HT1080 (cell line): ENCODE measurements at regions not wholly inside any gene's neighbourhood (a gene's known extent, or its start where the extent isn't known, plus 50 kb on each side); places are given as distances from the start of the nearest gene placed in this dataset.

Source experiments
- DNase-seq: peaks from one replicate; pipeline ENCODE4 v3.0.0-alpha.2; 2015; ENCODE audit warnings: low read depth

DNA sequence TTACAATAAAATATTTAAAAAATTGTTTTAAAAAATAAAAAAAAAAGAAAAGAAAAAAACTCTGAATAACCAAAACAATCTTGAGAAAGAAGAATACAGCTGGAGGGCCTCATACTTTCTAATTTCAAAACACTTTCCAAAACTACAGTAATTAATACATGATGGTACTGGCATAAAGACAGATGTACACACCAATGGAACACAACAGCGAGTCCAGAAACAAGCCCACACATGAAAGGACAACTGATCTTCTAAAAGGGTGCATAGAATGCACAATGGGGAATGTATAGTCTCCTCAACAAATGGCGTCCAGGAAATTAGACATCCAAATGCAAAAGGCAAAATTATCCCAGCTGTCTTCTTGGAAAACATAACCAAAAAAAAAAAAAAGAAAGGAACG lies 99.6 kb downstream of the LURAP1L start:
- no peak for DNase-seq

DNA sequence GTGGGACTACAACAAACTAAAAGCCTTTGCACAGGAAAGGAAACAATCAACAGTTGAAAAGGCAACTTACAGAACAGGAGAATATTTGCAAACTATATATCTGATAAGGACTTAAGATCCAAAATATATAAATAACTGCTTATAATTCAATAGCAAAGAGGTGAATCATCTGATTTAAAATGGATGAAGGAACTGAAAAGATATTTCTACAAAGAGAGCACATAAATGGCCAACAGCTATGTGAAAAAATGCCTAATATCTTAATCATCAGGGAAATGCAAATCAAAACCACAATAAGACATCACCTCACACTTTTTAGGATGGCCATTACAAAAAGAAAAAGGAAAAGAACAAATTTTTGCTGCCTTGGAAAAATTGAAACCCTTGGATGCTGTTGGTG lies 100.4 kb downstream of the LURAP1L start:
- DNase-seq: peak; percentile 69

DNA sequence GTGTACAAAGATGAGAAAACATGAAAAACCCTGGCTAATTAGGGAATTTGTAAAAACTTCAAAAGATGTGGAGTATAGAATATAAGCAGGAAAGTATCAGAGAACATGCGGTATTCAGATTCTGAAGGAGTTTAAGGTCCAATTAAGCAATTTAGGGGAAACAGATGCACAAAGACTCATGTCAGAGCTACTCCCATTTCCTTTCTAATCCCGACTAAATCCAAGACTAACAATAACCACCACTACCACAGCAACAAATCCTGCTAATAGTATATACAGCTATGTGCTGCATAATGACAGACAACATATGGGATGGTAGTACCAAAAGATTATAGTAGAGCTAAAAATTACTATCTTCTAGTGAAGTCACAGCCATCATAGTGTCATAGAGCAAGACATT lies 102.1 kb downstream of the LURAP1L start:
- no peak for DNase-seq

DNA sequence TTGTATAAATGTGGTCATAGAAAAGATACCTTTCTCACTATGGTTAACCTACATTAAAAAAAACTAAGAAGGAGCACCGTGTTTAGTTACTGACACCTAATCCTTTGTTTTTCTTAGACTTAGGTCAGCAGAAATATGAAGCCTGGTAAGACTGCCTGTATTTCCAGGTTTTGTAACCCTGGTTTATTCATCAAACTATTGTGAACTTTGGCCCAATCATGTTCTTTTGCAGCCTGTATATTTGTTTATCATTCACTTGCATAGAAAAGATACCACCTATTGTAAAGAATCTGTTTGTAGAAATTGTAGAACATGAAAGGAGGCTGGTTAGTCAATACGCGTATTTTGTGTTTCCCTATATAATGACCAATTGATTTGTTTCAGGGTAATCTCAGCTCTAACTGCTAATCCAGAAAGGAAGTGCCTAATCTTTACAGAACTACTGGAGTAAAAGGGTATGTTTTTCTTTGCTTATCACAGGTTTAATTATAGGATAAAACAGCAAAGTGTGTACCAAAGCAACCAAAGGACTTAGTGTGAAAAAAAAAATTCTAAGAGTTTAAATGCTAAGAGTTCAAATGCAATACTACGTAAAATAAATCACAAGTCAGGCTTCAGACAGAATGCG lies 103.6 kb downstream of the LURAP1L start:
- DNase-seq: peak; percentile 42

DNA sequence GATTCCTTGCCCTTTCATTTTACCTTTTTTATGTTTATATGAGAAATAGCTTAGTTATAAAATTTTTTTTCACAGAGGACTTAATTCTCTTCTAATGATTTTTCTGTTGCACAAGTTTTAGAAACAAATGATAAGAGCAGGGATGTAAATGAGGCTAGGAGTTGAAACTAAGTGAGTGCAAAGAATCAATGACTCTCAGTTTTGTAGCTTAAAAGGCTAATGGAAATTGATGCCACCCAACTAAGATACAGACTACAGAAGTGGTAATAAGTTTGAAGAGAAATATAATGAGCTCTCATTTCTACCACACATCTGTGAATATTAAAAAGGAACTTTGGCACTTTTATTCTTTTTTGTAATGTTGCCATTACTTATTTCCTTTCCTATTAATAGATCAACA lies 105.1 kb downstream of the LURAP1L start:
- DNase-seq: no peak

DNA sequence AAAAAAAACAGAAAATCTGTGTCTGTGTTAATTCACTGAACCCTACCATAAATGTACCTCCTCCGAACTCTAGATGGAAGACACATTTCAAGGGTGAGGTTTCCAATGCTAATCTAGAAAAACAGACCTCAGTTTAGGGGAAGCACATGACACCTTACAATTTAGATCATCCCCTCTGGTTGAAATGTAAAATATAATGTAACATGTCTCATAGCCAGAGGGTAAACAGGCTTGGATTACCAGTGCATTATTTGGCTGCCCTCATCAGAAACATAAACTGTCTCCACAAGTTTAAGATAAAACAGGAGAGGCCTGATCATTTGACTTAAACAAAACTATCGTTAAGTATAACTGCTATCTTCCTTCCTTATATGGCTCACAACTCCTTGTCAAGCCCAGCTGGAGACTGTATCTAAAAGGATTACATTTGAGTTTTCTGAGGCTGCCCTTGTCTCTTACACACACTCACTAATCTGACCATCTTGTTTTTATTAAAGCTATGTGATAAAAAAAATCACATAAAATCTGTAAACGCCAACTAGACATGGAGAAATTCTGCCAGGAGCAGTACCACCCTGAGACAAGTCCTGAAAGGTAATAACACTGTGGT lies 105.7 kb downstream of the LURAP1L start:
- DNase-seq: no peak

DNA sequence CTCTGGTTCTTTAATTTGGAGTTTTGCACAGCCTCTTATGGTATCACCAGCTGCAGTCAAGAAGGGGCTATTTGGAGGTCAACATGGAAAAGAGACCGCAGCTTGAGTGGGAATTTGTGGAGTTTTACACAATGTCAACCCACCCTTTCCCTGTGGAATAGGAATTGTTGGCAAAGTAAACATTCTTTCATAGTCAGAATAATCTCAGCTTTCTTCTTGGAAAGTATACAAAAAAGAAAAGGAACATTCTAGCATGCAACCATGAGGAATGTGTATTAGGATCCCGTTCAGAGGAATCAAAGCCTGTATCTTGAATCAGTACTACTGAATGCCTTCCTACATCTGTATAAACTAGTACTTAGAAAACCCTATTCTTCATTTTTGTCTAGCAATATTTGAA lies 107.6 kb downstream of the LURAP1L start:
- no peak for DNase-seq

- DNase-seq: peak; percentile 79
Observed at GRCh38 chr9:12884736-12885395, 110.0 kb downstream of the LURAP1L start.

DNA sequence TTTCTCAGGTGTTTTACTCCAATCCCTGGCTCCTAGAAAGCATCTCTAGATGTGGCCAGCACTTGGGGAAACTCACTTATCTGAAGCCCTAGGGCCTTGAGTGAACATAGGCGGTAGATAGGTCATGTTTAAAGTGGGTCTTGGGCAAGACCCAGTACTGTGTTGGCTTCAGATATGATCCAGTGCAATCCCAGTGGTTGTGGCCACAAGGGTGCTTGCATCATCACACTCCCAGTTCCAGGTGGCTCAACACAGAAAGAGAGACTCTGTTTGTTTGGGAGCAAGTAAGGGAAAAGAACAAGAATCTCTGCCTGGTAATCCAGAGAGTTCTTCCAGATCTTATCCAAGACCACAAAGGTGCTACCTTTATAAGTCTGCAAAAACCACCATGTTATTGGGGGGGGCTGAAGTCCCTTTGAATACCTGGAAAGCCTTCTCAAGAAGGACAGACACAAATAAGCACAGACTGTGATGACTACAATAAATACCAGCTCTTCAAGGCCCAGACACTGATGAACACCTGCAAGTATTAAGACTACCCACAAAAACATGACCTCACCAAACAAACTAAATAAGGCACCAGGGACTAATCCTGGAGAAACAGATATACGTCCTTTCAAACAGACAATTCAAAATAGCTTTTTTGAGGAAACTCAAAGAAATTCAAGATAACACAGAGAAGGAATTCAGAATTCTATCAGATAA lies 114.7 kb downstream of the LURAP1L start:
- no peak for DNase-seq

- DNase-seq: no peak
Observed at GRCh38 chr9:12891588-12891987, 116.8 kb downstream of the LURAP1L start.

GRCh38 chr9:12903316-12903715 lies 128.5 kb downstream of the LURAP1L start:
- DNase-seq: no peak

DNA sequence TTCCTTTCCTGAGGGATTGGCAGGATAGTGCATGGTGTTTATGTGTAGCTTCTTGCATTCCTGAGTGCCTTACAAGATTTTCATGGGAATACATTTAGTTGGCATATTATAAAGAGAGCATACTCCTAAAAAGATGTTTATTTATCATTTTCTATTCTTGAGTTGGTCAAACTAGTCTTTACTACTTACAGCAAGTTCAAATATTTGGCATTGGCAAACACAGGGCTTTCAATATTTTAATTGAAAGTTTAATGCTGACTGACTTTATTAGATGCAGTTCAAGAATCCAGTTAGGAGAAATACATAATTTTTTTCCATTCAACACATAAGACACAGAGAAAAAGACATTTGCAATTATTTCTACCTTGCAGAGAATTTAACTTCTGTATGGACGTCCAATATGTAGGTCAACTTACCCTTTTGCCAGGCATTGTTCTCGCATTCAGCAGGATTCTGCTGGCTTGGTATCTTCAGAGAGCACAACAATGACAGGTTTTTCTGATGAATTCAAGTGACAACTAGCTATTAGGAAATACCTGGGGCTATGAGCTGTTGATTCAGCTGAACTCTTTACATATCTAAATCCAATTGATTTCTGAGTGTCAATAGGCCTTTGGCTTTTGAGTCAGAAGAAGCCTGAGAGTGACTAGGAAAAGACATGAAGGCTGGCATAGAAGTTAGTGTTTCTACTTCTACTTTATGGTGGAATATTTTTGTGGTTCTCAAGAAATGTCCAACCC lies 129.6 kb downstream of the LURAP1L start:
- no peak for DNase-seq

DNA sequence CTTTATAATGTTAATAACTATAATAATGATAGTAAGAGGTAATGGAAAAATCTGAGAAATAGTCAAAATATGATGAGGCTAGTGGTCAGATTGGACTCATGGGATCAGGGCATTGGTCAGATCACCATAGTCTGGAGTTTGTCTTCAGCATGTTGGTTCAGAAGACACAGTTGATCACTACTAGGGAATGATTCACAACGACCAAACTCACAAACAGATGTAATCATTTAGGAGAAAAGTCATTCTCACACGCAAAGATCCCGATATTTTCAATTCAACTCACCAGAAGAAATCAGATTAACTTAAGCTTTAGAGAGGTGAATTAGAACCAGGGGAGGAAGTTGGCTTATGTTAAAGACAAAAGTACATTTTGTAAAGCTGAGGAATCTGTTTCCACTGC lies 131.8 kb downstream of the LURAP1L start:
- DNase-seq: no peak

- no peak for DNase-seq
Observed at GRCh38 chr9:12908895-12909294, 134.1 kb downstream of the LURAP1L start.

- DNase-seq: no peak
Observed at GRCh38 chr9:12915366-12915954, 140.6 kb downstream of the LURAP1L start.

- peak; percentile 72 for DNase-seq
Observed at GRCh38 chr9:12916042-12916441, 141.2 kb downstream of the LURAP1L start.

DNA sequence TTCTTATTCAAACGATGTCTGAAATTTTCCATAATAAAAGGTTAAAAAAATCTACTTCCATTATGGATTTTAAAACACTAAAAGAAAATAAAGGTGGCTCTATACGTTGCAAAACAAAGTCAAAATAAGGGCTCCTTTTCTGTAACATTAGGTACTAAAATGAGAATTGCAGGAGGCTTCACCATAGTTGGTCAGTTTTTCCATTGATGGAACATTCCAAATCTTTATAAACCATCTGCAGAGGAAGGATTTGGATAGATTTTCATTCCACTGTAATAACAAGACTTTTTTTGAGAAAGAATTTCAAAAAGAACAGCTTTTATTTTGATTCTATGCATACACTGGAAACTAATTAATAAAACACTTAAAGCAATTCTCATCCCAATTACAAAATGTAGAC lies 145.6 kb downstream of the LURAP1L start:
- DNase-seq: no peak

DNA sequence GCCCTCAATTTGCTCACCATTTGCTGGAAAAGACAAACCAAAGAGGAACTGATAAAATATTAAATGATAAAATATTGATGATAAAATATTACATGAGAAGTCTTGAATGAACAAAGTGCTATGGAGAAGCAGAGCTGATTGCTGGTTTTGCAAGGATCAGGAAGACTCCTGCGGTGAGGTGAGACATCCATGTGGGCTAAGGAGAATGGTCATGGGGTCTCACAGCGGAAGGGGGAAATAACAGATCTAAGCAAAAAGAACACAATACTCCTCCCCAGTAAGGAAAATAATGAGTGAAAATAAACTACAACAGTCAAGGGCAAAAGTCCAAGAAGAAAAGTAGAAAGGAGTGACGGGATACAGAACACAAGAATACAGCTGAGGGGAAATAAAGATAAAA lies 146.8 kb downstream of the LURAP1L start:
- no peak for DNase-seq

- no peak for DNase-seq
Observed at GRCh38 chr9:12922224-12922866, 147.5 kb downstream of the LURAP1L start.

DNA sequence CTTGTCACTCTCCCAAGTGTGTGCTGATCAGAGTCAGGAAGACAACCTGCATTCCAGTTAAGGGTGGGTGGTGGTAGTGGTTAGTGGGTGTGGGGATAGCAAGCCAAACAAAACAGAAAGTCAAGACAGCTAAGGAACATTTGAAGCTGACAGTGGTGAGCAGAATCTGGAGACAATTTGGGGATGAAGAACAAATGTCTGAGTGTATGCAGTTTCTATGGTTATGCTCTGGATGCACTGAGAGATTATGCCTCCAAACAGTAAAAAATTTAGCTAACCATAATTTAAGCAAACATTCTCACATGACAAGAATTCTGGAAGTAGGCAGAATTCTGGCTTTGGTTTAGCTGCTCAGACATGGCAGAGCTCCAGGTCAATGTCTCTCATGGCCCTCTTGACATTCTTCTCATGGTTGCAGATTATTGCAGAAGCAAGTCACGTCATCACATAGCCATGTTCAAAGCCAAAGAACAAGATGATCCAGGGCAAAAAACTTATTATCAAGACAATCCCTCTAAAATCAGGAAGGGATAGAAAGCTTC lies 148.7 kb downstream of the LURAP1L start:
- DNase-seq: peak; percentile 29
